ENCODE measurements at regions not wholly inside any gene's neighbourhood (a gene's known extent, or its start where the extent isn't known, plus 50 kb on each side); places are given as distances from the start of the nearest gene placed in this dataset.

- TF ChIP-seq CTCF (IDR thresholded peaks at IDR 0.05; ENCODE audit: poor library complexity): no peak
- TF ChIP-seq EZH2 (IDR thresholded peaks at IDR 0.05; ENCODE audit: borderline replicate concordance): no peak
Measured at GRCh38 chr7:156519070-156519469, 121.5 kb upstream of the RNF32 start.

Data from hepatocyte (in vitro differentiated cells).